ENCODE measurements at regions not wholly inside any gene's neighbourhood (a gene's known extent, or its start where the extent isn't known, plus 50 kb on each side); places are given as distances from the start of the nearest gene placed in this dataset.

- H3K36me3 ChIP-seq (ENCODE audit: control insufficient read depth in 4 of 4, insufficient read depth in 4 of 4, low read length in 4 of 4), result no peaks in the 10 kb centered on the region
- peak overlapping the region in 1 of 2 donors; percentile 43 for H3K9ac ChIP-seq (ENCODE audit: insufficient read depth in 1 of 2, low read length in 2 of 2)
- H3K4me3 ChIP-seq, result no peak overlapping the region
- TF ChIP-seq CTCF (IDR thresholded peaks at IDR 0.05; ENCODE audit: control extremely low read depth, extremely low read depth), result no peak
- peaks cover 0 to 5% (median 0%) of the 10 kb centered on the region in 4 donors for H3K9me3 ChIP-seq (ENCODE audit: control insufficient read depth in 4 of 4, insufficient read depth in 3 of 4, low read length in 3 of 4)
- H3K27ac ChIP-seq (ENCODE audit: low read depth in 1 of 2, low read length in 1 of 2), result no peak overlapping the region
- DNase-seq (peak; percentile 67 to 81 (median 76)), ATAC-seq (ENCODE audit: insufficient read depth, low FRiP score) (peak; percentile 50)
- peaks cover 0 to 7% (median 3%) of the 10 kb centered on the region in 5 donors for H3K4me1 ChIP-seq (ENCODE audit: control insufficient read depth in 5 of 5, insufficient read depth in 5 of 5, low read length in 5 of 5)
- H3K27me3 ChIP-seq (ENCODE audit: control insufficient read depth in 3 of 3, insufficient read depth in 3 of 3, low read length in 2 of 3), result no peaks in the 10 kb centered on the region
- 21 to 29% methylated on average over 37 to 56 of the region's 56 CpGs for WGBS, 2 donors
Measured at GRCh38 chr2:236507393-236508085, 62.1 kb upstream of the ACKR3 start.

GRCh38 chr2:236508466-236508865 is 61.2 kb upstream of the ACKR3 start:
- Histone ChIP-seq H3K4me1 (ENCODE audit: control insufficient read depth in 5 of 5, insufficient read depth in 5 of 5, low read length in 5 of 5) (peaks cover 0 to 12% (median 4%) of the 10 kb centered on the region in 5 donors), H3K9ac (ENCODE audit: insufficient read depth in 1 of 2, low read length in 2 of 2) (no peak overlapping the region), H3K9me3 (ENCODE audit: control insufficient read depth in 4 of 4, insufficient read depth in 3 of 4, low read length in 3 of 4) (peaks cover 0 to 4% (median 0%) of the 10 kb centered on the region in 4 donors), H3K27ac (ENCODE audit: low read depth in 1 of 2, low read length in 1 of 2) (no peak overlapping the region), H3K36me3 (ENCODE audit: control insufficient read depth in 4 of 4, insufficient read depth in 4 of 4, low read length in 4 of 4) (no peaks in the 10 kb centered on the region), H3K27me3 (ENCODE audit: control insufficient read depth in 3 of 3, insufficient read depth in 3 of 3, low read length in 2 of 3) (no peaks in the 10 kb centered on the region), H3K4me3 (no peak overlapping the region)
- no peak for TF ChIP-seq CTCF (IDR thresholded peaks at IDR 0.05; ENCODE audit: control extremely low read depth, extremely low read depth)
- WGBS, 2 donors, result 88 to 92% methylated on average over 5 of the region's 5 CpGs
- ATAC-seq (ENCODE audit: insufficient read depth, low FRiP score), result no peak
- no peak for DNase-seq

GRCh38 chr2:236510034-236510433 is 59.6 kb upstream of the ACKR3 start:
- DNase-seq (no peak), ATAC-seq (ENCODE audit: insufficient read depth, low FRiP score) (no peak)
- Histone ChIP-seq H3K9me3 (ENCODE audit: control insufficient read depth in 4 of 4, insufficient read depth in 3 of 4, low read length in 3 of 4) (peaks cover 0 to 2% (median 0%) of the 10 kb centered on the region in 4 donors), H3K4me1 (ENCODE audit: control insufficient read depth in 5 of 5, insufficient read depth in 5 of 5, low read length in 5 of 5) (peaks cover 0 to 12% (median 4%) of the 10 kb centered on the region in 5 donors), H3K27me3 (ENCODE audit: control insufficient read depth in 3 of 3, insufficient read depth in 3 of 3, low read length in 2 of 3) (no peaks in the 10 kb centered on the region), H3K4me3 (no peak overlapping the region), H3K27ac (ENCODE audit: low read depth in 1 of 2, low read length in 1 of 2) (no peak overlapping the region), H3K36me3 (ENCODE audit: control insufficient read depth in 4 of 4, insufficient read depth in 4 of 4, low read length in 4 of 4) (no peaks in the 10 kb centered on the region), H3K9ac (ENCODE audit: insufficient read depth in 1 of 2, low read length in 2 of 2) (no peak overlapping the region)
- TF ChIP-seq CTCF (IDR thresholded peaks at IDR 0.05; ENCODE audit: control extremely low read depth, extremely low read depth), result no peak
- WGBS, 2 donors, result 60 to 61% methylated on average over 2 of the region's 2 CpGs

Data from lung (tissue), 11 donors.